Keratinocyte (primary cell): ENCODE measurements at regions not wholly inside any gene's neighbourhood (a gene's known extent, or its start where the extent isn't known, plus 50 kb on each side); places are given as distances from the start of the nearest gene placed in this dataset.

Experiments used
- DNase-seq: peaks from one replicate; pipeline ENCODE4 v3.0.0-alpha.2; 2011; ENCODE audit warnings: low read depth, missing footprints, low spot score
- FAIRE-seq: peaks from 2 replicates; lab custom pipeline; 2011; peaks lifted over from hg19 to GRCh38; lab: Jason Lieb, UNC
- H2AFZ ChIP-seq: 2 replicates; pipeline ENCODE4 v1.6.0; 2012; ENCODE audit warnings: low read length, control low read depth, inconsistent platforms; ENCODE audit not compliant: control insufficient read depth
- H3K27ac ChIP-seq: 2 replicates; pipeline ENCODE4 v1.5.1; 2011; ENCODE audit warnings: low read length; ENCODE audit not compliant: control insufficient read depth, insufficient read depth
- H3K27me3 ChIP-seq: 3 replicates; pipeline ENCODE4 v1.6.0; 2011; ENCODE audit warnings: low read length; ENCODE audit not compliant: control insufficient read depth, insufficient read depth; ENCODE audit errors: extremely low read depth
- H3K36me3 ChIP-seq, 2 experiments: 2 replicates in 1 of 2; 3 replicates in 1 of 2; pipeline ENCODE4 v1.5.1; 2011; ENCODE audit warnings: low read length in 2 of 2, mild to moderate bottlenecking in 1 of 2; ENCODE audit not compliant: control insufficient read depth in 2 of 2, insufficient read depth in 2 of 2; ENCODE audit errors: extremely low read depth in 1 of 2
- H3K4me1 ChIP-seq: 3 replicates; pipeline ENCODE4 v1.5.1; 2011; ENCODE audit warnings: low read length; ENCODE audit not compliant: control insufficient read depth, insufficient read depth; ENCODE audit errors: extremely low read depth
- H3K4me2 ChIP-seq: 3 replicates; pipeline ENCODE4 v1.6.0; 2011; ENCODE audit warnings: low read depth, low read length; ENCODE audit not compliant: control insufficient read depth, insufficient read depth; ENCODE audit errors: extremely low read depth
- H3K4me3 ChIP-seq, 3 experiments: fragments of 200-600 bp in 1 of 3; sonication (generic) in 1 of 3; 2 replicates in 2 of 3; 3 replicates in 1 of 3; pipeline ENCODE4 v1.5.1; 2011 to 2016; ENCODE audit warnings: low read length in 3 of 3, mild to moderate bottlenecking in 3 of 3, control low read depth in 2 of 3, inconsistent platforms in 1 of 3, low read depth in 1 of 3, mixed read lengths in 1 of 3, mixed run types in 1 of 3, moderate library complexity in 1 of 3; ENCODE audit not compliant: control insufficient read depth in 2 of 3, insufficient read depth in 2 of 3; ENCODE audit errors: extremely low read depth in 1 of 3
- H3K79me2 ChIP-seq: 2 replicates; pipeline ENCODE4 v1.6.0; 2012; ENCODE audit warnings: low read length; ENCODE audit not compliant: control insufficient read depth, insufficient read depth
- H3K9ac ChIP-seq: 3 replicates; pipeline ENCODE4 v1.6.0; 2011; ENCODE audit warnings: low read length; ENCODE audit not compliant: control insufficient read depth, insufficient read depth; ENCODE audit errors: extremely low read depth
- H3K9me1 ChIP-seq: 3 replicates; pipeline ENCODE4 v1.6.0; 2011; ENCODE audit warnings: low read length; ENCODE audit not compliant: control insufficient read depth, insufficient read depth; ENCODE audit errors: extremely low read depth
- H3K9me3 ChIP-seq: 2 replicates; pipeline ENCODE4 v1.5.1; 2012; ENCODE audit warnings: low read depth, low read length; ENCODE audit not compliant: control insufficient read depth
- H4K20me1 ChIP-seq: 3 replicates; pipeline ENCODE4 v1.6.0; 2011; ENCODE audit warnings: low read length; ENCODE audit not compliant: control insufficient read depth, insufficient read depth; ENCODE audit errors: extremely low read depth
- CTCF ChIP-seq, 3 experiments: IDR thresholded peaks in 1 of 3; conservative IDR thresholded peaks in 1 of 3; optimal IDR thresholded peaks in 1 of 3; 2 replicates in 2 of 3; 3 replicates in 1 of 3; pipeline versions ENCODE3 to v1.5.1; 2011; ENCODE audit warnings: low read length in 3 of 3, mild to moderate bottlenecking in 3 of 3, moderate library complexity in 2 of 3, control low read depth in 1 of 3, inconsistent platforms in 1 of 3; ENCODE audit not compliant: insufficient read depth in 2 of 3; ENCODE audit errors: extremely low read depth in 1 of 3
- EZH2 ChIP-seq: IDR thresholded peaks from one replicate; pipeline ENCODE4 v1.6.1; 2012; ENCODE audit warnings: inconsistent platforms, mild to moderate bottlenecking, low read length, moderate library complexity
- dilution Hi-C: fragments of 300-500 bp; cut with MboI; formaldehyde crosslinking; loops from one replicate; pipeline ENCODE4 v1.7.0; 2020; ENCODE audit warnings: low sequenced_read_pairs; ENCODE audit not compliant: extremely low pct_ligation_motif_present

DNA sequence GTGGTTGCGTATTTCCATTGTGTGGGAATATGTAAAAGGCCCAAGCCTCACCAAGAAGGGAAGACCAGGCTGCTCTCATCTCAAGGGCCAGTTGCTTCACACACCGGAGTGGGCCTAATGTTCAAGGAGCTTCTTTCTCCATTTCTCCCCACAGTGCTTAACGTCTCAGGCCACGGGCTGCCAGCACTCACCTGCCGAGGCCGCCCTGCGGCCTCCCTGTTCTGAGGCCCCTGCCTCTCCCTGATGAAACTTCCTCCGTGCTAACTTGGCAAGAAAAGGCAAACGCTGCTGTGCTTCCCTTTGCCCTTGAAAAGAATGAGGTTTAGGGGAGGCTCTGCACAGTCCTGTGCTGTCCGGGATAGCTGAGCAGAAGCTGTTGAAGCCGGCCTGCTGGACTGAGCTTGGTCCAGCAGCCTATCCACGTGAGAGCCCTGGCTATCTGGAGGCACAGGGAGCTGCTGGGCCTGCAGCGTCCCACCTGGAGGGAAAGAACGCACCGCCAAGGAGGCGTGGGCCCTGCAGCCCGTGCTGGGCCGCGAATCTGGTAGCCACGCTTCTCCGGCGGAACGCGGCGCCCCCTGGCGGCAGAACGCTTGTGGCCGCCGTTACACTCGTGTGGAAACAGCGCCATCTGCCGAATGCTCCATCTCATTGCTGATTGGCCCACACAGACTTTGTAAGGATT is 73.5 kb upstream of the PRSS3 start:
- Histone ChIP-seq H3K79me2 (no peaks in the 10 kb centered on the region), H3K9ac (no peak overlapping the region), H3K36me3 (no peaks in the 10 kb centered on the region), H4K20me1 (no peaks in the 10 kb centered on the region), H3K4me2 (peak overlapping the region; percentile 2), H3K4me3 (no peak overlapping the region), H3K9me1 (no peaks in the 10 kb centered on the region), H3K4me1 (no peaks in the 10 kb centered on the region), H3K27me3 (no peaks in the 10 kb centered on the region), H3K9me3 (no peaks in the 10 kb centered on the region), H3K27ac (no peak overlapping the region), H2AFZ (peak overlapping the region; percentile 88)
- TF ChIP-seq EZH2: no peak
- TF ChIP-seq CTCF (optimal IDR thresholded peaks at IDR 0.05 in 1 of 3, IDR thresholded peaks at IDR 0.05 in 1 of 3, conservative IDR thresholded peaks at IDR 0.05 in 1 of 3; ENCODE audit: extremely low read depth in 1 of 3, insufficient read depth in 2 of 3, low read length in 3 of 3): peak; percentile 86 to 100 (median 97)
- FAIRE-seq (peak; percentile 93), DNase-seq (no peak)
- dilution Hi-C loops: no loop called here

GRCh38 chr9:33722359-33722675 is 73.0 kb upstream of the PRSS3 start:
- H3K4me1 ChIP-seq: no peaks in the 10 kb centered on the region
- H3K36me3 ChIP-seq: no peaks in the 10 kb centered on the region
- H2AFZ ChIP-seq: no peak overlapping the region
- TF ChIP-seq CTCF (optimal IDR thresholded peaks at IDR 0.05 in 1 of 3, IDR thresholded peaks at IDR 0.05 in 1 of 3, conservative IDR thresholded peaks at IDR 0.05 in 1 of 3; ENCODE audit: extremely low read depth in 1 of 3, insufficient read depth in 2 of 3, low read length in 3 of 3): no peak
- TF ChIP-seq EZH2: no peak
- H3K9me3 ChIP-seq: no peaks in the 10 kb centered on the region
- H3K9me1 ChIP-seq: no peaks in the 10 kb centered on the region
- no peaks in the 10 kb centered on the region for H3K79me2 ChIP-seq
- no peak overlapping the region for H3K9ac ChIP-seq
- H3K27me3 ChIP-seq: no peaks in the 10 kb centered on the region
- no peak overlapping the region for H3K27ac ChIP-seq
- H3K4me2 ChIP-seq: no peak overlapping the region
- dilution Hi-C loops: no loop called here
- H3K4me3 ChIP-seq: no peak overlapping the region
- no peak for FAIRE-seq
- no peaks in the 10 kb centered on the region for H4K20me1 ChIP-seq
- no peak for DNase-seq
